Common myeloid progenitor, CD34-positive (primary cell): ENCODE measurements at regions not wholly inside any gene's neighbourhood (a gene's known extent, or its start where the extent isn't known, plus 50 kb on each side); places are given as distances from the start of the nearest gene placed in this dataset.

Experiments used
- CTCF ChIA-PET: fragments of 350-600 bp; sonication (Branson Sonifier 250); formaldehyde crosslinking; loops from one replicate; lab custom pipeline; 2021; ENCODE audit warnings: antibody characterized with exemption; lab: Charles Lee
- POLR2A ChIA-PET: fragments of 350-600 bp; sonication (Branson Sonifier 250); formaldehyde crosslinking; loops from one replicate; lab custom pipeline; 2021; ENCODE audit warnings: antibody characterized with exemption; lab: Charles Lee
- DNase-seq, 3 donors: peaks; one replicate each; pipeline versions ENCODE4 v3.0.0 to v3.0.0-alpha.2; 2013
- H3K27ac ChIP-seq, 2 experiments: 1 replicate in 1 of 2; 2 replicates in 1 of 2; pipeline ENCODE4 v1.7.0; 2013; ENCODE audit warnings: inconsistent platforms in 2 of 2, low read length in 2 of 2, mild to moderate bottlenecking in 2 of 2, low read depth in 1 of 2, moderate library complexity in 1 of 2; ENCODE audit not compliant: severe bottlenecking in 2 of 2, insufficient read depth in 1 of 2, poor library complexity in 1 of 2
- H3K27me3 ChIP-seq, 5 experiments: replicated peaks in 2 of 5; 1 replicate in 3 of 5; 2 replicates in 2 of 5; pipeline versions ENCODE4 v1.6.1 to v1.7.0; 2013; ENCODE audit warnings: low read length in 4 of 5, mild to moderate bottlenecking in 2 of 5, moderate library complexity in 2 of 5, inconsistent platforms in 1 of 5; ENCODE audit not compliant: insufficient read depth in 5 of 5, control insufficient read depth in 4 of 5
- H3K36me3 ChIP-seq, 4 experiments: 1 replicate in 2 of 4; 2 replicates in 2 of 4; pipeline versions ENCODE4 v1.6.1 to v1.7.0; 2013; ENCODE audit warnings: low read length in 3 of 4, control low read depth in 1 of 4, mild to moderate bottlenecking in 1 of 4; ENCODE audit not compliant: control insufficient read depth in 4 of 4, insufficient read depth in 4 of 4
- H3K4me1 ChIP-seq, 4 experiments: 1 replicate in 3 of 4; 2 replicates in 1 of 4; pipeline versions ENCODE4 v1.6.1 to v1.7.1; 2013; ENCODE audit warnings: low read length in 3 of 4, mild to moderate bottlenecking in 3 of 4, control low read depth in 1 of 4, inconsistent platforms in 1 of 4, moderate library complexity in 1 of 4; ENCODE audit not compliant: control insufficient read depth in 4 of 4, insufficient read depth in 4 of 4; ENCODE audit errors: control extremely low read depth in 1 of 4
- H3K4me3 ChIP-seq, 7 experiments: 1 replicate in 4 of 7; 2 replicates in 3 of 7; pipeline versions ENCODE4 v1.5.1 to v1.7.0; 2013; ENCODE audit warnings: mild to moderate bottlenecking in 7 of 7, low read length in 6 of 7, moderate library complexity in 6 of 7, inconsistent platforms in 2 of 7, low read depth in 2 of 7, control low read depth in 1 of 7; ENCODE audit not compliant: insufficient read depth in 4 of 7, control insufficient read depth in 1 of 7; ENCODE audit errors: extremely low read depth in 1 of 7
- H3K9me3 ChIP-seq, 5 experiments: 1 replicate in 4 of 5; 2 replicates in 1 of 5; pipeline versions ENCODE4 v1.6.1 to v1.7.1; 2013; ENCODE audit warnings: low read length in 4 of 5, mild to moderate bottlenecking in 2 of 5, inconsistent platforms in 1 of 5, low read depth in 1 of 5, moderate library complexity in 1 of 5; ENCODE audit not compliant: control insufficient read depth in 4 of 5, insufficient read depth in 2 of 5; ENCODE audit errors: control extremely low read depth in 1 of 5
- WGBS: methylation state at CpG from one replicate; pipeline ENCODE4 v1.1.5; 2013; ENCODE audit not compliant: insufficient coverage; 5-methylcytosine and 5-hydroxymethylcytosine counted together

DNA sequence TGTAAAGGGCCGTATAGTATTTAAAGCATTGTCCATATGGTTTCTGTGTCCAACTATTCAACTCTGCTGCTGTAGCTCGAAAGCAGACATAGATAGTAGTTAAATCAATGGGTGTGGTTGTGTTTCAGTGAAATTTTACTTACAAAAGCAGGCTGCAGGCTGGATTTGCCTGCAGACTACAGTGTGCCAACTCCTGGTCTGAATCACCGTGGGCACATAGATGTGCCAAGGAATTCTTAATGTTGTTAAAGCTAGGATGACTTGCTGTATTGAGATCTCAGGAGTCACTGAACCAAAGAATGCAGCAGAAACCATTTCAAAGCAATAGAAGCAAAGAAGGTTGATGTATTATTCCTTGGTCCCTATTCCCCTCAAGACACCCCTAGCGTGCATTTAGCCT, 379.0 kb downstream of the STIM2 start:
- no peak for DNase-seq
- no peak overlapping the region for H3K4me3 ChIP-seq
- no peak overlapping the region for H3K27ac ChIP-seq
- no peaks in the 10 kb centered on the region for H3K9me3 ChIP-seq
- 100% methylated on average over 2 of the region's 4 CpGs for WGBS
- CTCF ChIA-PET = no interaction called here
- no peaks in the 10 kb centered on the region for H3K4me1 ChIP-seq
- no peaks in the 10 kb centered on the region for H3K27me3 ChIP-seq
- H3K36me3 ChIP-seq = no peaks in the 10 kb centered on the region
- POLR2A ChIA-PET = no interaction called here

DNA sequence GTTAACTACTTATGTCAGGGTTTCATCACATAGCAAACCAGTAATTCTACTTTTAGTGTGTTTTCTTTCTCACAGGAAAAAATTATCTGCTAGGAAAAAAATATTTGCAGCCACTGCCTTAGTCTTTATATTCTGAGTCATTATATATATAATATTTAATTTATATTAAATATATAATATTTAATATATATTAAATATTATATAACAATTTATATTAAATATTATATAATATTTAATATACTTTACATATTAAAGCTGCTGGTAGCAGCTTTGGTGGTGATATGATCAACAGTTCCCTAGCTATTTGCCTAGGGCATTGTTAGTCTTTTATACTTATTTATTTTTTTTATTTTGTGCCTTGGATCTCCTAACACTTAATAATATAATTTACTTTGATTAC, 381.6 kb downstream of the STIM2 start:
- ChIA-PET CTCF (no interaction called here), POLR2A (no interaction called here)

DNA sequence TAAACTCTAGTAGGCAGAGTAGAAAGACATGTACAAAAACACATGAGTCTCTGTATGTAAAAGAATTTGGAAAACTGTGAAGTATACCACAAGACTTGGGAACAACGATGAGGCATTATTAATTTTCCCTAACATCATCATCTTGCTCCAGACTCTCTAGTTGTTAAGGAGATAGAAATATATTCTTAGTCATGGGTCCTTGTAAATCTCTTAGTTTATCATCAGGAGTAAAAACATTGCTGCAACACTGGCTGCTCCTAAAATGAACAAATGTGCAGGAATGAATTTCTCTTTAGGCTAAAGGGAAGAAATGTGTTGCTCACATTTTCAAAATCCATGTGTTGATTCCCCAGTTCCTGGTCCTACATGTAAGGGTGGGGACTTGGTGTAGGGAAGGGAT, 384.6 kb downstream of the STIM2 start:
- H3K9me3 ChIP-seq = peaks cover 0 to 1% (median 0%) of the 10 kb centered on the region in 5 experiments
- no CpG with 5 or more reads among the region's 1 CpG for WGBS
- CTCF ChIA-PET = no interaction called here

More for the DNA sequence above, 381.6 kb downstream of the STIM2 start:
- Histone ChIP-seq H3K9me3 (no peaks in the 10 kb centered on the region), H3K36me3 (no peaks in the 10 kb centered on the region), H3K4me1 (no peaks in the 10 kb centered on the region), H3K4me3 (no peak overlapping the region), H3K27me3 (no peaks in the 10 kb centered on the region), H3K27ac (no peak overlapping the region)
- no peak for DNase-seq

DNA sequence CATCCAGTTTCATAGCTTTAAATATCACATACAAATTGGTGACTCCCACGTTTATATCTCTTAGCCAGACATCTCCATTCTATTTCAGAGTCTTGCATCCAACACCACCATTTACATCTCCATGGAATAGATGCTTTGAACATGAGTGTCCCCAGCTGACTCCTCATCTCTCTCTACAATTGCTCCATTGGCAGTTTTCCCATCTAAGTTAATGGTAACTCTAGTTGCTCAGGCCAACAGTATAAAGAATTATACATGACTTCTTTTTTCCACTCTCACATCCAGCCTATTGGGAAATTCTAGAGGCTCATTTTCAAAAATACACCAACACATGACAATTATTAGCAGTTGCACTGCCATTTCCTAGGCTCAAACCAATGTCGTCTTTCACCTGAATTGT, 388.2 kb downstream of the STIM2 start:
- WGBS = 82% methylated on average over 1 of the region's 2 CpGs
- no peak overlapping the region for H3K4me3 ChIP-seq
- H3K27me3 ChIP-seq = no peaks in the 10 kb centered on the region
- ChIA-PET POLR2A (no interaction called here), CTCF (no interaction called here)
- no peak overlapping the region for H3K27ac ChIP-seq
- DNase-seq = no peak
- no peaks in the 10 kb centered on the region for H3K36me3 ChIP-seq
- peaks cover 0 to 1% (median 0%) of the 10 kb centered on the region in 5 experiments for H3K9me3 ChIP-seq
- no peaks in the 10 kb centered on the region for H3K4me1 ChIP-seq

More for the DNA sequence above, 384.6 kb downstream of the STIM2 start:
- DNase-seq = no peak
- no peaks in the 10 kb centered on the region for H3K27me3 ChIP-seq
- H3K4me1 ChIP-seq = no peaks in the 10 kb centered on the region
- H3K27ac ChIP-seq = no peak overlapping the region
- no peak overlapping the region for H3K4me3 ChIP-seq
- H3K36me3 ChIP-seq = no peaks in the 10 kb centered on the region
- POLR2A ChIA-PET = no interaction called here

DNA sequence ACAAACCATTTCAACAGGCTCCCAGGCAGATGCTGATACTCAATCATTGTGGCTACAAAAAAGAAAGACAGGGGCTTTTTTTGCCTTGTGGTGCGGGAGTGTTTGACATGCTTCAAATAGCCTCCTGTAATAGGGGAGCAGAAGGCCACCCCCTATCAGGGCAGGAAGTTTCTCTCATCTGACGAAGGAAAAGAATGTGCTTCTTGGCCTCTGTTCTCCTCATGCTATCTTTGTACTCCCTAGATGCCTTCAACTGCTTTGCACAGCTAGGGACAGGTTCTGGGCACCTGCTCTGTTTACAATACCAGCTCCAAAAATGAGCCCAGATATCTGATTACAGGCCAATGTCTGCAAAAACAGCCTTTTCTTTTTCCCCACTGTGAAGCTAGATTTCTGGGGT, 391.1 kb downstream of the STIM2 start:
- DNase-seq = no peak
- Histone ChIP-seq H3K9me3 (peaks cover 0 to 1% (median 0%) of the 10 kb centered on the region in 5 experiments), H3K27me3 (no peaks in the 10 kb centered on the region), H3K4me3 (no peak overlapping the region), H3K36me3 (no peaks in the 10 kb centered on the region), H3K4me1 (no peaks in the 10 kb centered on the region), H3K27ac (no peak overlapping the region)
- 56% methylated on average over 2 of the region's 2 CpGs for WGBS
- POLR2A ChIA-PET = no interaction called here
- CTCF ChIA-PET = interaction anchor here (0.6 kb wide), 1 partner anchor 165 kb away, joined by 3 read pairs; no protein-coding TSS in a partner anchor

DNA sequence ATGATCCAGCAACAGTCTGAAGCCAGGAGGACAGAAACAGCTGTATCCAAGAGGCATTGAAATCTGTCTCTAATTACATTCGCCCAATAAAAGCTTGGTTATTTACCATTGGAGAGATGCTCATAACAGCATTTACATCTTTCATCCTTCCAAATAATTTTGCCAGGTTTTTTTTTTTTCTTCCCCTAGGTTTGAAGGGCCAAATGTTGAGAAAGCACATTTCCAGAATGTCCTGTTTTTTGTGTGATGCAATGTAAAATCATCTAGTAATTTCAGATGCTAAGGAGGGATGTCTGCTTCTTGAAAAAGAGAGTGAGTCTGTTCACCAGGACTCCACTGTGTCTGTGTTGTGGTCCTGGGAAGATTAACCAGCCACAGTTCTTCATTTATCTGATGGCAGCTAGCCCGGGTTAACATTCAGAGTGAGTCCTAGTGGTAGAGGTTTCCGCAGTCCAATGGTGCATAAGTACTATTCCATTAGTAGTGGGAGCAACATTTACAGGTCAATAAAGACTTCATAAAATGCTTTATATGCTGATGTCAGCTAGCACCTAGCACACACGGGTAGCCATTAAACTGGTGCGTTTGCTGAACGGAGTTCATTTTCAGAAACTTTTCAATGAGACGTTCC, 406.8 kb downstream of the STIM2 start:
- no peaks in the 10 kb centered on the region for H3K36me3 ChIP-seq
- WGBS = 97% methylated on average over 5 of the region's 7 CpGs
- no peak for DNase-seq
- no peaks in the 10 kb centered on the region for H3K4me1 ChIP-seq
- no peak overlapping the region for H3K4me3 ChIP-seq
- ChIA-PET CTCF (no interaction called here), POLR2A (no interaction called here)
- no peaks in the 10 kb centered on the region for H3K9me3 ChIP-seq
- H3K27me3 ChIP-seq = peaks cover 0 to 2% (median 0%) of the 10 kb centered on the region in 5 experiments
- H3K27ac ChIP-seq = no peak overlapping the region

DNA sequence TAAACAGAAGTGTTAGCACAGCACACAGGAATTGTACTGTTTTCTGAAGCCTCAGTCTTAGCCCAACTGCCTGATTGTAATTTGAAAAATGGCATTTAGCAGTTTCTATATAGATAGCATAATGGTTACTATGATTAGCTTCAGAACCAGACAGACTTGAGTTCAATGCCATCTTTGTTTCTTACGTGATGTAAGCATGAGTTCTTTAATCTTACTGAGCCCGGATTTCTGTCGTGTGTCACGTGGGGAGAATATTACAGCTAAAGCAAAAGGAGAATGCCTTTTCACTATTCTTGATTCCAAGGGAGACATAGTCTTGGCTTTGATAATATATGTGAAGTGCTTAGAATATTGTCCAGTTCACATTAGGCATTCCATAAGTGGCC, 407.3 kb downstream of the STIM2 start:
- Histone ChIP-seq H3K4me3 (no peak overlapping the region), H3K36me3 (no peaks in the 10 kb centered on the region), H3K4me1 (no peaks in the 10 kb centered on the region), H3K9me3 (no peaks in the 10 kb centered on the region), H3K27ac (no peak overlapping the region), H3K27me3 (peaks cover 0 to 2% (median 0%) of the 10 kb centered on the region in 5 experiments)
- ChIA-PET POLR2A (no interaction called here), CTCF (no interaction called here)
- WGBS = 100% methylated on average over 1 of the region's 4 CpGs
- DNase-seq = no peak
